GM12878 (cell line): ENCODE measurements at regions not wholly inside any gene's neighbourhood (a gene's known extent, or its start where the extent isn't known, plus 50 kb on each side); places are given as distances from the start of the nearest gene placed in this dataset.

Experiments used
- ATAC-seq: fragments of 200-7000 bp; cut with Tn5 transposase; 3 replicates; pipeline ENCODE4 v1.9.1; 2020; ENCODE audit warnings: mild to moderate bottlenecking, moderate library complexity
- BruUV-seq: library from RNA; stranded (reverse); fragments of 400-500 nt; replicated peaks from 2 replicates; lab custom pipeline; 2021; lab: Mats Ljungman, UMichigan
- CTCF ChIA-PET: fragments of 300-600 bp; sonication (Branson Sonifier 250); formaldehyde crosslinking; extraction: SDS; loops from one replicate; lab custom pipeline; 2021; ENCODE audit warnings: inconsistent platforms; lab: Yijun Ruan, JAX
- POLR2A ChIA-PET: fragments of 350-600 bp; formaldehyde crosslinking; extraction: SDS; loops from one replicate; lab custom pipeline; 2021; ENCODE audit warnings: inconsistent platforms; lab: Charles Lee
- RAD21 ChIA-PET: fragments of 300-600 bp; sonication (Branson Sonifier 250); formaldehyde crosslinking; loops from one replicate; lab custom pipeline; 2023; ENCODE audit warnings: antibody characterized with exemption; ENCODE audit not compliant: unreplicated experiment; lab: Charles Lee
- SMC1A ChIA-PET: fragments of 300-600 bp; sonication (Branson Sonifier 250); formaldehyde crosslinking; loops from one replicate; lab custom pipeline; 2023; ENCODE audit not compliant: unreplicated experiment, uncharacterized antibody; lab: Charles Lee
- DNase-seq: peaks from one replicate; pipeline ENCODE4 v3.0.0-alpha.2; 2011; ENCODE audit warnings: low read depth, low spot score
- FAIRE-seq: peaks from 3 replicates; lab custom pipeline; 2011; peaks lifted over from hg19 to GRCh38; lab: Jason Lieb, UNC
- H2AFZ ChIP-seq: 2 replicates; pipeline ENCODE4 v1.6.0; 2011; ENCODE audit warnings: low read depth, low read length, control low read depth; ENCODE audit not compliant: control insufficient read depth
- H3K27ac ChIP-seq: 2 replicates; pipeline ENCODE4 v1.5.1; 2011; ENCODE audit warnings: control low read depth; ENCODE audit not compliant: control insufficient read depth, insufficient read depth
- H3K27me3 ChIP-seq, 2 experiments: replicated peaks in 1 of 2; 2 replicates each; pipeline versions ENCODE4 v1.6.0 to v1.6.1; 2011; ENCODE audit warnings: low read length in 1 of 2; ENCODE audit not compliant: control insufficient read depth in 2 of 2, insufficient read depth in 2 of 2
- H3K36me3 ChIP-seq, 2 experiments: 2 replicates each; pipeline ENCODE4 v1.5.1; 2011; ENCODE audit warnings: low read length in 1 of 2; ENCODE audit not compliant: control insufficient read depth in 2 of 2, insufficient read depth in 2 of 2
- H3K4me1 ChIP-seq: 2 replicates; pipeline ENCODE4 v1.6.1; 2011; ENCODE audit warnings: mild to moderate bottlenecking, low read length, moderate library complexity, mixed read lengths; ENCODE audit not compliant: control insufficient read depth, insufficient read depth
- H3K4me2 ChIP-seq: 2 replicates; pipeline ENCODE4 v1.6.0; 2011; ENCODE audit warnings: control low read depth; ENCODE audit not compliant: control insufficient read depth, insufficient read depth
- H3K4me3 ChIP-seq: fragments of 200-600 bp; sonication (generic); 2 replicates; pipeline ENCODE4 v1.5.1; 2016
- H3K79me2 ChIP-seq: 2 replicates; pipeline ENCODE4 v1.6.0; 2011; ENCODE audit warnings: low read length; ENCODE audit not compliant: control insufficient read depth, insufficient read depth
- H3K9ac ChIP-seq: 2 replicates; pipeline ENCODE4 v1.8.0; 2011; ENCODE audit warnings: low read length, control low read depth, mixed read lengths; ENCODE audit not compliant: control insufficient read depth, insufficient read depth
- H3K9me3 ChIP-seq: replicated peaks from 3 replicates; pipeline ENCODE4 v1.5.1; 2011; ENCODE audit warnings: mild to moderate bottlenecking, low read length; ENCODE audit not compliant: control insufficient read depth, insufficient read depth
- H4K20me1 ChIP-seq: 2 replicates; pipeline ENCODE4 v1.6.0; 2011; ENCODE audit not compliant: control insufficient read depth, insufficient read depth
- BMI1 ChIP-seq: fragments of 450-650 bp; IDR thresholded peaks from 2 replicates; pipeline ENCODE4 v1.6.1; 2016; ENCODE audit warnings: mild to moderate bottlenecking, moderate library complexity, borderline replicate concordance
- CHD1 ChIP-seq: IDR thresholded peaks from 2 replicates; pipeline ENCODE4 v1.6.1; 2012; ENCODE audit warnings: low read depth, low read length, improper control_type of control experiment
- CHD2 ChIP-seq: IDR thresholded peaks from 2 replicates; pipeline ENCODE4 v1.6.1; 2011; ENCODE audit warnings: low read depth, low read length, improper control_type of control experiment, borderline replicate concordance
- CREB1 ChIP-seq: IDR thresholded peaks from 2 replicates; pipeline ENCODE4 v1.6.1; 2012; ENCODE audit warnings: low read depth, mild to moderate bottlenecking, inconsistent platforms
- CTCF ChIP-seq, 3 experiments: IDR thresholded peaks in 2 of 3; conservative IDR thresholded peaks in 1 of 3; 2 replicates each; pipeline ENCODE4 v1.5.1; 2011; ENCODE audit warnings: low read depth in 3 of 3, low read length in 3 of 3, mild to moderate bottlenecking in 3 of 3, control low read depth in 2 of 3, moderate library complexity in 2 of 3, inconsistent platforms in 1 of 3, mixed read lengths in 1 of 3; ENCODE audit not compliant: control insufficient read depth in 2 of 3, insufficient read depth in 1 of 3; ENCODE audit errors: extremely low read depth in 1 of 3
- E4F1 ChIP-seq: fragments of 450-650 bp; IDR thresholded peaks from 2 replicates; pipeline ENCODE4 v1.6.1; 2018; ENCODE audit warnings: borderline replicate concordance, mild to moderate bottlenecking; ENCODE audit not compliant: partially characterized antibody
- GABPA ChIP-seq: IDR thresholded peaks from 2 replicates; pipeline ENCODE4 v1.6.1; 2014; ENCODE audit warnings: antibody characterized with exemption, low read depth, mild to moderate bottlenecking, inconsistent platforms
- GATAD2B ChIP-seq: fragments of 450-650 bp; conservative IDR thresholded peaks from 2 replicates; pipeline ENCODE4 v1.6.1; 2017; ENCODE audit warnings: low read depth, mild to moderate bottlenecking, moderate library complexity
- HDGF ChIP-seq: fragments of 450-650 bp; IDR thresholded peaks from 2 replicates; pipeline ENCODE4 v1.6.1; 2016; ENCODE audit warnings: antibody characterized with exemption
- MEF2B ChIP-seq: fragments of 450-650 bp; IDR thresholded peaks from 2 replicates; pipeline ENCODE4 v1.6.1; 2018; ENCODE audit warnings: mild to moderate bottlenecking, moderate library complexity; ENCODE audit not compliant: partially characterized antibody, poor library complexity, severe bottlenecking
- MTA2 ChIP-seq: fragments of 450-650 bp; IDR thresholded peaks from 2 replicates; pipeline ENCODE4 v1.6.1; 2016; ENCODE audit warnings: low read depth, mild to moderate bottlenecking, moderate library complexity
- NFYB ChIP-seq: IDR thresholded peaks from 2 replicates; pipeline ENCODE4 v1.6.1; 2011; ENCODE audit warnings: low read depth, mild to moderate bottlenecking, low read length, improper control_type of control experiment, moderate library complexity; ENCODE audit not compliant: insufficient read depth
- NKRF ChIP-seq: fragments of 450-650 bp; conservative IDR thresholded peaks from 2 replicates; pipeline ENCODE4 v1.6.1; 2017; ENCODE audit warnings: mild to moderate bottlenecking, moderate library complexity
- NR2C2 ChIP-seq: IDR thresholded peaks from 2 replicates; pipeline ENCODE4 v1.6.1; 2011; ENCODE audit warnings: borderline replicate concordance, low read depth; ENCODE audit not compliant: control insufficient read depth, insufficient read length
- NR2F1 ChIP-seq: fragments of 450-650 bp; conservative IDR thresholded peaks from 2 replicates; pipeline ENCODE4 v1.6.1; 2017; ENCODE audit warnings: mild to moderate bottlenecking
- PML ChIP-seq: IDR thresholded peaks from 2 replicates; pipeline ENCODE4 v1.6.1; 2012; ENCODE audit warnings: low read length, inconsistent platforms
- POU2F2 ChIP-seq: IDR thresholded peaks from 3 replicates; pipeline ENCODE4 v1.6.1; 2011; ENCODE audit warnings: low read depth, mild to moderate bottlenecking, low read length, borderline replicate concordance
- RAD21 ChIP-seq: IDR thresholded peaks from 2 replicates; pipeline ENCODE4 v1.6.1; 2011; ENCODE audit warnings: mild to moderate bottlenecking, low read depth, low read length, moderate library complexity; ENCODE audit not compliant: insufficient read depth
- ZNF217 ChIP-seq: fragments of 450-650 bp; IDR thresholded peaks from 2 replicates; pipeline ENCODE4 v1.6.1; 2017; ENCODE audit warnings: antibody characterized with exemption, mild to moderate bottlenecking
- WGBS: methylation state at CpG from one replicate; pipeline ENCODE4 v1.1.6; 2016; ENCODE audit warnings: low lambda C conversion rate; ENCODE audit not compliant: insufficient replicate concordance, insufficient coverage; ENCODE audit errors: missing lambda C conversion rate; 5-methylcytosine and 5-hydroxymethylcytosine counted together
- in situ Hi-C: fragments of 300-500 bp; cut with MboI; formaldehyde crosslinking; loops from 9 replicates; pipeline ENCODE4 v1.14.3; 2018; ENCODE audit warnings: mixed read lengths
- intact Hi-C: fragments of 100-400 bp; cut with micrococcal nuclease; formaldehyde crosslinking; loops from one replicate; pipeline ENCODE4 v1.14.2; 2022; ENCODE audit not compliant: unreplicated experiment

GRCh38 chr13:103238441-103238840, 172.2 kb upstream of the SLC10A2 start (continued):
- TF ChIP-seq E4F1 (no peak), GABPA (no peak), MTA2 (no peak), CHD2 (no peak), NR2F1 (no peak), PML (no peak)

DNA sequence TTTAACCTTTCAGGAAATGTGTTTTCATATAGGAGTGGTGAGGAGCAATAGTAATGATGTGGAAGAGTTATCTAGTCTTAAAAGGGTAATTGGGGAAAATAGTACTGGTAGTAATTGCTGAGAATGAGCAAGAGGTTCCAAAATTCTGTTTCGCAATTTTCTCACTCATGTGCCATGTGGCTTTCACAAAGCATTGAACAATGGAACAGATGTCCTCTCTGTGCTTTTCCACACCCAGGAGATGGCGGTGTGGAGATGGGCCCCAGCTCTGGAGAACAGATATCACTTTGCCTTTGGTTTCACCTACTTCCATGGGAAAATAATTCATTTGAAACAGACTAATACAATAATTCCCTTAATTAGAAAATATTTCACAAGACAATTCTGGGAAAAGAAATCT, 170.0 kb upstream of the SLC10A2 start:
- no peaks in the 10 kb centered on the region for H3K27me3 ChIP-seq
- H3K79me2 ChIP-seq, result no peaks in the 10 kb centered on the region
- RAD21 ChIA-PET, result no interaction called here
- CTCF ChIA-PET, result interaction anchor here (0.8 kb wide), 1 partner anchor 366 kb away, joined by 3 read pairs; no protein-coding TSS in a partner anchor
- H3K36me3 ChIP-seq, result no peaks in the 10 kb centered on the region
- no peaks in the 10 kb centered on the region for H4K20me1 ChIP-seq
- 27% methylated on average over 2 of the region's 2 CpGs for whole genome bisulfite sequencing
- no peaks in the 10 kb centered on the region for H3K4me1 ChIP-seq
- ATAC-seq (no peak), DNase-seq (no peak), FAIRE-seq (no peak)
- H2AFZ ChIP-seq, result no peak overlapping the region
- intact Hi-C loops (no loop called here), in situ Hi-C loops (no loop called here)
- no peak overlapping the region for H3K4me2 ChIP-seq
- SMC1A ChIA-PET, result no interaction called here
- H3K9ac ChIP-seq, result no peak overlapping the region
- H3K4me3 ChIP-seq, result no peak overlapping the region
- no peaks in the 10 kb centered on the region; the same call in 2 of the 3 replicates for H3K9me3 ChIP-seq
- POLR2A ChIA-PET, result no interaction called here
- BruUV-seq, result no TSS peak
- H3K27ac ChIP-seq, result no peak overlapping the region
- TF ChIP-seq POU2F2 (no peak), CHD1 (no peak), RAD21 (peak; percentile 22; the same call in 1 of the 2 replicates), CTCF (IDR thresholded peaks at IDR 0.05 in 2 of 3, conservative IDR thresholded peaks at IDR 0.05 in 1 of 3; ENCODE audit: control insufficient read depth in 2 of 3, extremely low read depth in 1 of 3, insufficient read depth in 1 of 3, low read depth in 3 of 3, low read length in 3 of 3) (0 out of 6 replicates have a peak, but pooled peaks of 1 of the 3 experiments have one; percentile 16), NKRF (no peak), BMI1 (no peak), MEF2B (no peak), NR2C2 (no peak), HDGF (no peak), GATAD2B (no peak), ZNF217 (no peak), NFYB (no peak), CREB1 (no peak)
